ENCODE measurements at regions not wholly inside any gene's neighbourhood (a gene's known extent, or its start where the extent isn't known, plus 50 kb on each side); places are given as distances from the start of the nearest gene placed in this dataset.

GRCh38 chr3:137938876-137939275 lies 71.1 kb upstream of the CLDN18 start:
- Histone ChIP-seq H3K4me3 (no peak overlapping the region), H3K27ac (no peak overlapping the region), H3K36me3 (no peaks in the 10 kb centered on the region), H3K9me3 (peaks cover 0 to 3% (median 0%) of the 10 kb centered on the region in 12 donors), H3K27me3 (peaks cover 0 to 3% (median 0%) of the 10 kb centered on the region in 9 donors), H3K4me1 (no peaks in the 10 kb centered on the region)
- DNase-seq (no peak), ATAC-seq (no peak)
- intact Hi-C loops (cut with DNase I): no loop called here
- WGBS, 4 donors: 85 to 98% (median 92%) methylated on average over 2 of the region's 2 CpGs
- no peak for TF ChIP-seq POLR2A (IDR thresholded peaks at IDR 0.05)
- no peak for TF ChIP-seq CTCF (IDR thresholded peaks at IDR 0.05)

GRCh38 chr3:137944593-137944992 lies 65.4 kb upstream of the CLDN18 start:
- no peaks in the 10 kb centered on the region for H3K4me1 ChIP-seq
- TF ChIP-seq POLR2A (IDR thresholded peaks at IDR 0.05) (no peak), CTCF (IDR thresholded peaks at IDR 0.05) (no peak)
- ATAC-seq (no peak), DNase-seq (no peak)
- intact Hi-C loops (cut with DNase I): loop anchor here in 7 of 10 donors (5.0 to 10.0 kb wide), 3 partner anchors 840 to 912 kb away; no protein-coding TSS in a partner anchor
- no peaks in the 10 kb centered on the region for H3K27me3 ChIP-seq
- H3K36me3 ChIP-seq: no peaks in the 10 kb centered on the region
- no peak overlapping the region for H3K4me3 ChIP-seq
- 81 to 83% (median 82%) methylated on average over 2 of the region's 2 CpGs for WGBS, 4 donors
- no peaks in the 10 kb centered on the region for H3K9me3 ChIP-seq
- no peak overlapping the region for H3K27ac ChIP-seq

GRCh38 chr3:137946356-137946973 lies 63.5 kb upstream of the CLDN18 start:
- Histone ChIP-seq H3K4me3 (no peak overlapping the region), H3K27me3 (no peaks in the 10 kb centered on the region), H3K27ac (no peak overlapping the region), H3K9me3 (peaks cover 0 to 8% (median 0%) of the 10 kb centered on the region in 12 donors), H3K36me3 (no peaks in the 10 kb centered on the region), H3K4me1 (no peaks in the 10 kb centered on the region)
- TF ChIP-seq POLR2A (IDR thresholded peaks at IDR 0.05) (no peak), CTCF (IDR thresholded peaks at IDR 0.05) (peak; percentile 47 to 72 (median 64))
- DNase-seq: peak in 4 of 5 donors; percentile 17 to 42 (median 24)
- peak in 1 of 4 donors; percentile 29 for ATAC-seq
- WGBS, 4 donors: 8 to 11% (median 10%) methylated on average over 7 of the region's 7 CpGs
- intact Hi-C loops (cut with DNase I): loop anchor here (1.0 to 10.0 kb wide), 7 partner anchors 836 to 914 kb away; no protein-coding TSS in a partner anchor

GRCh38 chr3:137947117-137947516 lies 62.8 kb upstream of the CLDN18 start:
- H3K36me3 ChIP-seq: no peaks in the 10 kb centered on the region
- no peak overlapping the region for H3K4me3 ChIP-seq
- TF ChIP-seq CTCF (IDR thresholded peaks at IDR 0.05) (no peak), POLR2A (IDR thresholded peaks at IDR 0.05) (no peak)
- DNase-seq (no peak), ATAC-seq (no peak)
- peaks cover 0 to 8% (median 0%) of the 10 kb centered on the region in 12 donors for H3K9me3 ChIP-seq
- H3K4me1 ChIP-seq: no peaks in the 10 kb centered on the region
- 50 to 75% (median 70%) methylated on average over 2 of the region's 2 CpGs for WGBS, 4 donors
- no peaks in the 10 kb centered on the region for H3K27me3 ChIP-seq
- no peak overlapping the region for H3K27ac ChIP-seq
- intact Hi-C loops (cut with DNase I): loop anchor here (2.0 to 10.0 kb wide), 5 partner anchors 840 to 915 kb away; no protein-coding TSS in a partner anchor

All from heart left ventricle (tissue), 16 donors.